NCI-H748 (cell line): ENCODE measurements at regions not wholly inside any gene's neighbourhood (a gene's known extent, or its start where the extent isn't known, plus 50 kb on each side); places are given as distances from the start of the nearest gene placed in this dataset.
A peak's percentile ranks its signal among the peaks of the same experiment; 100 is the strongest.
"Not testable (repeated sequence)": the region's sequence is repeated elsewhere in the genome, so short reads cannot be mapped to it uniquely, and the experiment has no call there.

Experiments
- DNase-seq: peaks from one replicate; lab custom pipeline; 2025; ENCODE audit not compliant: unreplicated experiment; lab: John Stamatoyannopoulos, UW

GRCh38 chr2:109690822-109691541 lies 76.8 kb downstream of the SOWAHC start:
- no peak for DNase-seq

- no peak for DNase-seq
Measured at GRCh38 chr2:109692013-109692743, 78.0 kb downstream of the SOWAHC start.

GRCh38 chr2:109692831-109693230 lies 78.7 kb downstream of the SOWAHC start:
- not testable (repeated sequence) for DNase-seq

GRCh38 chr2:109693292-109693691 lies 79.1 kb downstream of the SOWAHC start:
- not testable (repeated sequence) for DNase-seq

GRCh38 chr2:109694190-109694589 lies 80.0 kb downstream of the SOWAHC start:
- no peak for DNase-seq

- no peak for DNase-seq
Measured at GRCh38 chr2:109695290-109695689, 81.1 kb downstream of the SOWAHC start.

GRCh38 chr2:109699646-109700045 lies 85.5 kb downstream of the SOWAHC start:
- no peak for DNase-seq

- DNase-seq, result no peak
Measured at GRCh38 chr2:109700680-109701274, 86.6 kb downstream of the SOWAHC start.

GRCh38 chr2:109701362-109701761 lies 87.2 kb downstream of the SOWAHC start:
- no peak for DNase-seq

- DNase-seq, result no peak
Measured at GRCh38 chr2:109702250-109702985, 88.3 kb downstream of the SOWAHC start.

GRCh38 chr2:109703077-109703476 lies 88.9 kb downstream of the SOWAHC start:
- no peak for DNase-seq

- no peak for DNase-seq
Measured at GRCh38 chr2:109703798-109704197, 89.6 kb downstream of the SOWAHC start.

- no peak for DNase-seq
Measured at GRCh38 chr2:109707281-109708147, 86.6 kb upstream of the RGPD5 start.

GRCh38 chr2:109710505-109711229 lies 83.4 kb upstream of the RGPD5 start:
- DNase-seq, result no peak

GRCh38 chr2:109711230-109712122 lies 82.6 kb upstream of the RGPD5 start:
- no peak for DNase-seq

- DNase-seq, result no peak
Measured at GRCh38 chr2:109712123-109712449, 82.0 kb upstream of the RGPD5 start.

GRCh38 chr2:109712746-109713145 lies 81.4 kb upstream of the RGPD5 start:
- DNase-seq, result no peak

- DNase-seq, result peak; percentile 9
Measured at GRCh38 chr2:109715313-109715805, 78.7 kb upstream of the RGPD5 start.

GRCh38 chr2:109716596-109716995 lies 77.5 kb upstream of the RGPD5 start:
- DNase-seq, result not testable (repeated sequence)
